ENCODE measurements at regions not wholly inside any gene's neighbourhood (a gene's known extent, or its start where the extent isn't known, plus 50 kb on each side); places are given as distances from the start of the nearest gene placed in this dataset.

- no peak overlapping the region for H3K4me3 ChIP-seq (ENCODE audit: low read depth, low read length)
- no peak for DNase-seq (ENCODE audit: low read depth)
- TF ChIP-seq CTCF (conservative IDR thresholded peaks at IDR 0.05; ENCODE audit: low read depth, low read length), result no peak
Measured at GRCh38 chr4:115374621-115375020, 261.2 kb upstream of the NDST4 start.

GRCh38 chr4:115370490-115370889, 257.1 kb upstream of the NDST4 start:
- H3K4me3 ChIP-seq (ENCODE audit: low read depth, low read length), result no peak overlapping the region
- no peak for TF ChIP-seq CTCF (conservative IDR thresholded peaks at IDR 0.05; ENCODE audit: low read depth, low read length)
- no peak for DNase-seq (ENCODE audit: low read depth)

DNA sequence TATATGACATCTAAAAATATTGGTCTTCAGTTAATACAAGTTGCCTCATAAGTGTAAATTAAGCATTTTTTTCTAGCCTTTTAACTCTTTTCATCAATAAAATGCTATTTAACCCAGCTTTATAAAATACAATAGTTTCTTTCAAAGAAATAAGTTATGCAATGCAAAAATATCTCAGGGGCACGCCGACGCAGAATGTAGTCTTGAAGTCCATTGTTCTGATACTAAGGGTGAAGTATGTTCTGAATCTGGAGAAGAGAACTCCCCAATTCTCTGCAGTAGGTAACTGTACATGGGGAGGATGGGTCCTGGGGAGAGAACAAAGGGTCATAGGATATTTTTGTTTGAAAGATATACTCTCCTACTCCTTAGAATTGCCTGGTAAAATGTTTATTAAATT, 256.6 kb upstream of the NDST4 start:
- no peak for TF ChIP-seq CTCF (conservative IDR thresholded peaks at IDR 0.05; ENCODE audit: low read depth, low read length)
- no peak for DNase-seq (ENCODE audit: low read depth)
- H3K4me3 ChIP-seq (ENCODE audit: low read depth, low read length), result no peak overlapping the region

DNA sequence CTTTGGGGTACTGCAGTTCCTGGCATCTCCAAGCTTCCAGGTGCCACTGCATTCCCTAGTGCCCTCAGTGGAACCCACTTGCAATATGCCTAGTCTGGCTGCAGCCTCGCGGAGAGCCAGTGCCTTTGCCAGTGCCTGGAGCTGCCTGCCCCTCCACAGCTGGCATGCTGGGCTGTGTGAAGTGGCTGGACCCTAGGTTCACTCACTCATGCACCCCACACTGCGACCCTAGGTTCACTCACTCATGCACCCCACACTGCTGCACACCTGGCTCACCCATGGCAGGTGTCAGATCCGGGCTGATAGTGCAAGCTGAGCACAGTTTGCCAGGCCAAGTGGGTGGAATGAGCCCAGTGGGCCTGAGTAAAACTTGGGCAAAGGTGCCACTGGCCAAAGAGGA, 253.0 kb upstream of the NDST4 start:
- TF ChIP-seq CTCF (conservative IDR thresholded peaks at IDR 0.05; ENCODE audit: low read depth, low read length), result no peak
- no peak for DNase-seq (ENCODE audit: low read depth)
- no peak overlapping the region for H3K4me3 ChIP-seq (ENCODE audit: low read depth, low read length)

DNA sequence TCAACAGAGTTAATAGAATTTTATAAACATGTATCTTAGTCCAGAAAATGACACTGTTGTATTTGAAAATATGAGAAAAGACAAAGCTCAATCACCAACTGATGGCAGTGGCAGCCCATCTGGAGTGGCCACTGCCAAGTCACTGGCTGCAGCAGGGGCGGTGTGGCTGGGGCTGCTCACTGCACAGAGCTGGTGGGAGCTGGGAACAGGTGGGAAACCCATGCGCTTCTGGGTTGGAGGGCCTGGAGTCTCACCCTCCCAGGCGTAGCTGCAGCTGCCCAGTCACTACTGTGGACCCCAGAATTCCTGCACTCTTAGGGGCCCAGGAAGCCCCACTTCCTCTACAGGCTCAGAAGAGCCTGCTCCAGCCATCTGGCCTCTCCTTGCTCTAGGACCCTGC, 251.8 kb upstream of the NDST4 start:
- no peak for DNase-seq (ENCODE audit: low read depth)
- H3K4me3 ChIP-seq (ENCODE audit: low read depth, low read length), result no peak overlapping the region
- TF ChIP-seq CTCF (conservative IDR thresholded peaks at IDR 0.05; ENCODE audit: low read depth, low read length), result no peak

GRCh38 chr4:115361781-115362180, 248.4 kb upstream of the NDST4 start:
- H3K4me3 ChIP-seq (ENCODE audit: low read depth, low read length), result no peak overlapping the region
- no peak for DNase-seq (ENCODE audit: low read depth)
- no peak for TF ChIP-seq CTCF (conservative IDR thresholded peaks at IDR 0.05; ENCODE audit: low read depth, low read length)

GRCh38 chr4:115360431-115360830, 247.0 kb upstream of the NDST4 start:
- H3K4me3 ChIP-seq (ENCODE audit: low read depth, low read length), result no peak overlapping the region
- DNase-seq (ENCODE audit: low read depth), result no peak
- TF ChIP-seq CTCF (conservative IDR thresholded peaks at IDR 0.05; ENCODE audit: low read depth, low read length), result no peak

Measured in epithelial cell of proximal tubule (primary cell).